Right lobe of liver (tissue), 6 donors: ENCODE measurements at regions not wholly inside any gene's neighbourhood (a gene's known extent, or its start where the extent isn't known, plus 50 kb on each side); places are given as distances from the start of the nearest gene placed in this dataset.

Experiments
- ATAC-seq, 4 donors: fragments of 200-7000 bp; cut with Tn5 transposase; one replicate each; pipeline ENCODE4 v1.9.1; 2020; ENCODE audit warnings: mild to moderate bottlenecking in 4 of 4, moderate library complexity in 4 of 4
- DNase-seq, 3 donors: peaks; one replicate each; pipeline ENCODE4 v3.0.0-alpha.2; 2020
- H3K27ac ChIP-seq, 3 donors: fragments of 200-600 bp; one replicate each; pipeline ENCODE4 v1.8.0; 2022
- H3K27me3 ChIP-seq, 2 donors: fragments of 200-600 bp; one replicate each; pipeline ENCODE4 v1.8.0; 2022
- H3K36me3 ChIP-seq, 4 donors: fragments of 200-600 bp; sonication (generic) in 1 of 4; one replicate each; pipeline versions ENCODE4 v1.5.1 to v1.8.0; 2017 to 2022; ENCODE audit warnings: control low read depth in 1 of 4
- H3K4me1 ChIP-seq, 4 donors: fragments of 200-600 bp; sonication (generic) in 1 of 4; one replicate each; pipeline versions ENCODE4 v1.5.1 to v1.8.0; 2017 to 2022; ENCODE audit warnings: control low read depth in 1 of 4
- H3K4me3 ChIP-seq, 3 donors: fragments of 200-600 bp; one replicate each; pipeline ENCODE4 v1.8.0; 2022
- H3K9me3 ChIP-seq, 4 donors: fragments of 200-600 bp; sonication (generic) in 1 of 4; one replicate each; pipeline versions ENCODE4 v1.5.1 to v1.8.0; 2017 to 2022; ENCODE audit warnings: control low read depth in 1 of 4
- CTCF ChIP-seq, 4 donors: fragments of 200-600 bp in 3 of 4; fragments of 450-650 bp in 1 of 4; IDR thresholded peaks; one replicate each; pipeline versions ENCODE4 v1.5.1 to v1.8.0; 2016 to 2022; ENCODE audit warnings: antibody characterized with exemption in 4 of 4, mild to moderate bottlenecking in 2 of 4
- POLR2A ChIP-seq: fragments of 450-650 bp; IDR thresholded peaks from one replicate; pipeline ENCODE4 v1.6.1; 2017; ENCODE audit warnings: antibody characterized with exemption, mild to moderate bottlenecking
- WGBS: methylation state at CpG from one replicate; pipeline ENCODE4 v1.1.6; 2018; ENCODE audit warnings: low coverage, low lambda C conversion rate; ENCODE audit not compliant: insufficient coverage; ENCODE audit errors: missing lambda C conversion rate; 5-methylcytosine and 5-hydroxymethylcytosine counted together
- intact Hi-C, 2 donors: fragments of 100-400 bp; cut with DNase I; formaldehyde crosslinking; loops; one replicate each; pipeline versions ENCODE4 v1.11.2 to v1.14.1; 2022
- donor health status: DM: no; HTN: yes; CAD: no.
- donor health status: DM: no; HTN: no; CAD: no.
- donor health status: DM: no; HTN: no; CAD: no.
- donor health status: DM: no; HTN: yes; CAD: no.
- donor health status: DM: no; HTN: yes; CAD: no.

GRCh38 chr2:220670511-220670910 lies 901.6 kb downstream of the EPHA4 start:
- WGBS, result 29% methylated on average over 5 of the region's 5 CpGs
- no peak for DNase-seq
- intact Hi-C loops, result no loop called here
- H3K27ac ChIP-seq, result no peak overlapping the region
- H3K4me3 ChIP-seq, result no peak overlapping the region
- no peaks in the 10 kb centered on the region for H3K27me3 ChIP-seq
- no peaks in the 10 kb centered on the region for H3K36me3 ChIP-seq
- TF ChIP-seq CTCF (IDR thresholded peaks at IDR 0.05) (no peak), POLR2A (no peak)
- no peaks in the 10 kb centered on the region for H3K4me1 ChIP-seq
- no peaks in the 10 kb centered on the region for H3K9me3 ChIP-seq
- ATAC-seq, result no peak

GRCh38 chr2:220673151-220673874 lies 898.8 kb downstream of the EPHA4 start:
- Histone ChIP-seq H3K9me3 (no peaks in the 10 kb centered on the region), H3K36me3 (no peaks in the 10 kb centered on the region), H3K4me1 (no peaks in the 10 kb centered on the region), H3K27me3 (no peaks in the 10 kb centered on the region), H3K27ac (no peak overlapping the region), H3K4me3 (no peak overlapping the region)
- ATAC-seq (no peak), DNase-seq (no peak)
- TF ChIP-seq POLR2A (no peak), CTCF (IDR thresholded peaks at IDR 0.05) (no peak)
- WGBS, result 35% methylated on average over 6 of the region's 7 CpGs
- intact Hi-C loops, result no loop called here

- peaks cover 0 to 6% of the 10 kb centered on the region in 2 donors for H3K27me3 ChIP-seq
- no peak overlapping the region for H3K27ac ChIP-seq
- DNase-seq (no peak), ATAC-seq (no peak)
- intact Hi-C loops, result no loop called here
- H3K4me3 ChIP-seq, result no peak overlapping the region
- TF ChIP-seq POLR2A, result no peak
- TF ChIP-seq CTCF (IDR thresholded peaks at IDR 0.05), result no peak
- H3K36me3 ChIP-seq, result no peaks in the 10 kb centered on the region
- no peaks in the 10 kb centered on the region for H3K9me3 ChIP-seq
- H3K4me1 ChIP-seq, result no peaks in the 10 kb centered on the region
- WGBS, result 77% methylated on average over 3 of the region's 3 CpGs
These were observed 898.1 kb downstream of the EPHA4 start for GRCh38 chr2:220674033-220674432.

- Histone ChIP-seq H3K4me3 (no peak overlapping the region), H3K27ac (no peak overlapping the region), H3K4me1 (no peaks in the 10 kb centered on the region), H3K36me3 (no peaks in the 10 kb centered on the region), H3K9me3 (no peaks in the 10 kb centered on the region), H3K27me3 (peaks cover 0 to 8% of the 10 kb centered on the region in 2 donors)
- TF ChIP-seq POLR2A, result no peak
- intact Hi-C loops, result no loop called here
- WGBS, result 69% methylated on average over 1 of the region's 1 CpG
- no peak for DNase-seq
- ATAC-seq, result no peak
These were observed 895.4 kb downstream of the EPHA4 start for GRCh38 chr2:220676695-220677094.

- peaks cover 0 to 8% of the 10 kb centered on the region in 2 donors for H3K27me3 ChIP-seq
- H3K4me3 ChIP-seq, result no peak overlapping the region
- H3K27ac ChIP-seq, result no peak overlapping the region
- no peaks in the 10 kb centered on the region for H3K36me3 ChIP-seq
- intact Hi-C loops, result no loop called here
- DNase-seq (no peak), ATAC-seq (no peak)
- no peaks in the 10 kb centered on the region for H3K4me1 ChIP-seq
- H3K9me3 ChIP-seq, result no peaks in the 10 kb centered on the region
- TF ChIP-seq CTCF (IDR thresholded peaks at IDR 0.05) (no peak), POLR2A (no peak)
These were observed 893.2 kb downstream of the EPHA4 start for GRCh38 chr2:220678943-220679342.
